Suppressor macrophage (primary cell): ENCODE measurements at regions not wholly inside any gene's neighbourhood (a gene's known extent, or its start where the extent isn't known, plus 50 kb on each side); places are given as distances from the start of the nearest gene placed in this dataset.
"Not testable (repeated sequence)": the region's sequence is repeated elsewhere in the genome, so short reads cannot be mapped to it uniquely, and the experiment has no call there.

Experiments
- DNase-seq, 4 experiments: peaks; one replicate each; pipeline ENCODE4 v3.0.0-alpha.2; 2020 to 2022

DNA sequence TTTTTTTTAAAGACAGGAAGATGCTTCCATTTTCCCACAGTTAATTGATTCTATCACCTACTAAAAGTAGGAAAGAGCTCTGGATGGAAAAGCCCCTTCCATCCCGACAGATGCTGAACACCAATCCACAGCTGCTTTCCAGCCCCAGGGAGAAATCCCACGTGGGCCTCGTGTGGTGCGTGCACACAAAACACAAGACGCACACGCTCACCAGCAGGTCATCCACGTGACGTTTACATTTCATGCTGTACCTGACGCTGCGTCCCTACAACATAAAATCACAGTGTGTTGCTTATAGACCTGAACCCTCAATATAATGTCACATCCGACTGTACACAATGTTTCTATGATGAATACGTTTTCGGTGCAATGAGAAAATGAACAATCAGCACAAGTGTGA is 50.2 kb upstream of the DACT2 start:
- DNase-seq = no peak

DNA sequence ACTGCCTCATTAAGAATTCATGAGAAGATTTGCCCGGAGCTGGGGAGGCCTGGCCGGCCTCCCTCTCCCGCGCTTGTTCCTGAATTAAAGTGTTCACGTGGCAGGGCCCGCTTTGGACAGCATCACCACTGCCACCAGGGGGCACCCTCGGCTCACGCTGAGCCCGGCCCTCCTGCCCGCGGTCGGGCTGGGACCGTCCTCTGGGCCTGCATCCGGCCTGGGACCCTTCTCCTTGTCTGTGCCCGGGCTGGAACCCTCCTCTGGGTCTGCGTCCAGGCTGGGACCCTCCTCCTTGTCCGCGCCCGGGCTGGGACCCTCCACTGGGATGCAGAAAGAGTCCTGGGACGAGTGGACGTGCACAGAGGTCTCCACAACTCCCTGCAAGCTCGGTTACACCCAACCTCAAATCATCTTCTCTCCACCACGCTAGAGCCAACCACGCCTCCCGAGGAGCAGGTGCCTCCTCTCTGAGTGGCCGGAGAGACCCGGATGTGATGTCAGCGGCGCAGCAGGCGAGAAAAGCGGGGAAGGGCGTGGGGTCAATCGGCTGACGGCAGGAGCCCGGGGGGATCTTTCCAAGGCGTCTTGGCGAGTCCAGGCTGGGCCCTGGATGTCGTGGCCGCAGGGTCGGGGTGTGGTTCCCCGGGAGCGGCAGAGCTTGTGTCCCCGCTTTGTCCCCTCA is 50.9 kb upstream of the DACT2 start:
- peak; percentile 46 to 73 (median 61) for DNase-seq

DNA sequence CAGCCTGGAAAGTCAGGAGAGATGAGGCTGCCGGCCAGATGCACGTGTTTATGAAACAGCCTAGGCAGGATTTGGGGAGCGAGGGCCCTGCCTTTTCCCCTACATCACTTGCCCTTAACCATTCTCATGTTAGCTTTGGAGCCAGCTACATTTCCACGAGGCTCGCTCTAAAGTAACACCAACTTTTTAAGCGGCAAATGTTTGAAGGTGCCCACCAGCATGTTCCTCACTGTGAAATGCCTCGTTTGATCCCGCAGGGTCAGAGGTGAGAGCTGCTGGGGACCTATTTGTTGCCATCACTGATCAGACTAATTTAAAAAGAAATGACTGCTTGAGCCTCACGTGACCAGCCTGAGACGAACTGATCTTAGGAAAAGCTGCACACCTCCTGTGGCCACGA is 51.6 kb upstream of the DACT2 start:
- DNase-seq = no peak

DNA sequence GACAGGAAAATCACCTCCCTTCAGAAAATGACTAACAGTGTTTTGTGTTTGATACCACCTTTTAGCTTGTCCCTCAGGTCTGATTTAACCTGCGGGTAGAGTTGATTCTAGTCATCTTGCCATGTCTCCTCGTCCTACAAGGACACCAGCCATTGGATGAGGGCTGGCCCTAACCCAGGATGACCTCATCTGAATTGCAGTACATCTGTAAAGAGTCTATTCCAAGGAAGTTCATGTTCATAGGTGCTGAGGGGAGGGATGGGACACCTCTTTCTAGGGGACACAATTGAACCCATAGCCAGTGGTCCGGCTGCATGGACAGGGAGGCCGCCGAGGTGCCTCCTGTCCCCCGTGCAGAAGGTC is 52.0 kb upstream of the DACT2 start:
- DNase-seq = no peak

DNA sequence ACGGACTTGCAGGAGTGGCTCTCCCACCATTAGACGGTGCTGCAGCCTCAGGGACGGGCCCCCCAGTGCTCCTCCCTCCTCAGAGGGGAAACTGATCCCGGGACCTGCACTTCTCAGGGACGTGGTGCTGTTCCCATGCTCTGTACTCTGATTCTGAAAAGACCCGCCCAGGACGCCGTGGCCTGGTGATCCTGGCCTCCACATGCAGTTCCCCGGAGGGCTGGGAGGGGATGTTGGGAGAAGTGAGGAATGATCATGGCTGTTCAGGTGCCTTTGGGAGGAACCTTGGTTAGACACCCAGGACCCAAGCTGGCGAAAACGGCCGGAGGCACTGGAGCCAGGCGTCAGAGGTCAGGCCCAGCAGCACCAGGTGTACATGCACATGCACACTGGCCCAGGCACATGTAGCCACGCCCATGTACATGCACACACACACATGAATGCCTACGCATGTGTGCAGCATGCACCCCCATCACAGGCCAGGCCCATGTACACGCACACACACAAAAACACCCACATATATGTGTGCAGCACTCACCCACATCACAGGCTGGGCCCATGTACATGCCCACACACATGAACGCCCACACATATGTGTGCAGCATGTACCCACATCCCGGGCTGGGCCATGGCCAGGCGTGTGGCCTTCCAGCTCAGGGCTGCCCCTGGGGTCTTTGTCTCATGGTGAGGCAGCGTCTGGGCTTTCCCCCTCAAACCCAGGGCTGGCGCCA is 52.6 kb upstream of the DACT2 start:
- DNase-seq = no peak

DNA sequence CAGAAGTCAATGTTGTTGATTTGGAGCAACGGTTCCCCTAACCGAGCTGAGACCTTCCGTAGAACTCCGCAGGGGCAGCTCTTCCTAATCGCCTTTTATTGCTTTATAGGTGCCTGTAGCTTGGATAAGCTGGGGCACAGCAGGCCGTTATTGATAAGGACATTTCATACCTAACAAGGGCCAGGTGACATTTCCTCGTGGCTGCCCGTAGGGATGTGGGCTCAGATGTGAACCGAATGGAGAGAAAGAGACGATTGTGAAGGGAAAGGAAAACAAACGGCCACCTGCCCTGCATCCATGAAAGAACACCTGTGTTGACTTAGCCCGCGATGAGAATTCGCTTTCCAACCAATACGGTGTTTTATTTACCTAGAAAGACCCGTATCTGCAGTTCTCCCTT is 53.3 kb upstream of the DACT2 start:
- DNase-seq = no peak

DNA sequence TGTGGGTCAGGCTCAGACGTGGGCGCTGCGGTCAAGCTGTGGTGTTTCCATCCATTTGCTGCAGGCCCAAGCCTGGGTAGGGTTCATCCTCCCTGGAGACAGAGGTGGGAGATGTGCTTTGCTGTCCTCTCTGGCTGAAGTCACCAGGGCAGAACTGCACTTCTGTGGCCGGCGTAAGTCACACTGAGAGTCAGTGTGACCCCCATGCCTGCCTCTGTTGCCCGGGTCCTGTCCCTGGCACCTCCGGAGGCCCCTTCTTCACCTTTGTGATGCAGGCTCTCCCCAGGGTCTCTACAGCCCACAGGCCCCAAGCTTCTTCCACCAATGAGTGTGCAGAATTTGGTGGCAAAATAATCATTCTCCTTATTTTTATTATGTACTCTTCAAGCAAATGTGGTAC is 53.8 kb upstream of the DACT2 start:
- DNase-seq = no peak

DNA sequence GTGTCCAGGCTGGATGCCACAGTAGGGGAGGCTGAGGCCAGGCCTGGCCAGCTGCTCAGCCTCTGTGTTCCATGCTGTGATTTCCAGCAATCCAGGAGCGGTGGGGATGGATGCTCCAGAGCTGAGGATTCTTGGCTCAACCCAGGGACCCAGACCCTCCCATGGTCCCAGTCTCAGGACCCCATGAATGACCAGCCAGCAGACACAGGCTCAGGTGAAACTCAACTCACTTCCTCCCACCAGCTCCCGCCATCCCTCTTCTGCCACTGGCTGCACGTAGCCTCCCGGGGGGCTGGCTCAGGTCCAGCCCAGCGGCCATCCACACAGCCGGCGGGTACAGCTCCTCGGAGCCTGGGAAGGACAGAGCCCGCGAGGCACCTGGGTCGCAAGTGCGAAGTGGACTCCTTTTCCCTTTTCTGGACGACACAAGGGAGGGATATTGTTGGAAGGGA is 54.5 kb upstream of the DACT2 start:
- no peak for DNase-seq

DNA sequence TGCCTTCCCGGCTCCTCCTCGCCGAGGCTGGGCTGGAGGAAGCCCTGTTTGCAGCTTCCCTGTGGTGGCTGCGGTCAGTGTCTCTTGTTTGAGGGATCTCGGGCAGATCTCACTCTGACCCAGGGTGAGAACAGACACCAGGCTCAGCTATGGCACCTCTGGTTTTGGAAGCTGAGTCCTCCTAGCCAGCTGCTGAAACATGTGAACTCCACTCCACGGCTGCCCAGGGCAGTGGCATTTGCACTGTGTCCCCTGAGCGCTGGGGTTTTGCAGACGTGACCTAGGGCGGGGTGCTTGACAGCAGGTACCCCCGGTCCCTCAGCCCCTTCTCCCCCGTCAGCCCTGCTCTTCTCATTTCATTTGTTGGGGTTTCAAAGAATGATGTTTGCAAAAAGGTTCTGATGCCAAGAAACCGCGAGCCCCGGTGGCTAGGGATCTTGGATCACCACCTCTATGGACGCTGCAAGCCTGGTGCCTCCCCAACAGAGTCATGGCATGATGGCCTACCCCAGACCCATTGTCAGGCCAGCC is 55.0 kb upstream of the DACT2 start:
- DNase-seq = no peak

DNA sequence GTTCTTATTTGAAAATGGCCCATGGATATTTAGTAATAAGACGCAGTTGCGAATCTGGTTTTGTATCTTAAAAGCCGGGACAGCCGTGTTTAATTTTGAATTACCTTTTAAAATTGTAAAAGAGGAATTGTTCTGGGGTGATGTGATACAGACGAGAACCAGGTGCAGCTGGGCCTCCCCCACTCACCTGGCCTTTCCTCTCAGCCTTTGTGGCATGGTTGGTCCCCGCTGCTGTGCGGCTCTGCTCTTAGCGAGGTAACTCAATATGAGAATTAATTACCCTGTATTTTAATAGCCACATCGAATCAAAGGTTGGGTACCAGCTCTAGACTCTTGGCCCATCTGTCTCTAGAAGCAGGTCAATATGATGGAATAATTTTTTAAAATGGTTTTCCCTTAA is 56.5 kb upstream of the DACT2 start:
- DNase-seq = no peak

DNA sequence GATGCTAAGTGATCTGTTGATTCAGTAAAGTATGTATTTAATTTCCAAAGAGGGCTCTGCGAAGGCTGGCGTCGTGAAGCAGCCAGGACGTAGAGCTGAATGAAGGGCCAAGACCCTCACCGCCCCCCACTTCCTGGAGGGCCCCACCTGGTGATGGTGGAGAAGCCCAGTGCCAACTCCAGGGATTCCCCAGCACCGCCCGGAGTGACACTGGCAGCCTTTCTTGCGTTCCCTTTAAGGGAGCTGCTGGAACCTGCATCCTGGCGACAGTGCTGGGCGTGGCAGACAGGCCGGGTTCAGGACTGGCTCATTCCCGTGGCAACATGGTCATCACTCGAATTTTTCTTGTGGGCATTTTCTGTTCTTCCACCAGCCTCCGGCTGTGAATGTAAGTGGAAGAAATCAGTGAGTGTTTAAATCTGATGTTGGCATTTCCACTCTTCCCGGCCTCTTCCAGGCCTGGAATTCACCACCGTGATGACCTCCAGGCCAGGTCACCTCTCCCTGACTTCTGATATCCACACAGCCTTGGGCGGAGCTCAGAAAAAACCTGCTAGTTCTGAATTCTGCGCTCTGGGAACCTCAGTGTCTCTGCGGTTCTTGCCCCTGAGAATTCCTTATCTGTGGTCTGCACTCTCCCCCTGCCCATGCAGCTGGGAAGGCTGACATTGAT is 57.4 kb upstream of the DACT2 start:
- DNase-seq = no peak

DNA sequence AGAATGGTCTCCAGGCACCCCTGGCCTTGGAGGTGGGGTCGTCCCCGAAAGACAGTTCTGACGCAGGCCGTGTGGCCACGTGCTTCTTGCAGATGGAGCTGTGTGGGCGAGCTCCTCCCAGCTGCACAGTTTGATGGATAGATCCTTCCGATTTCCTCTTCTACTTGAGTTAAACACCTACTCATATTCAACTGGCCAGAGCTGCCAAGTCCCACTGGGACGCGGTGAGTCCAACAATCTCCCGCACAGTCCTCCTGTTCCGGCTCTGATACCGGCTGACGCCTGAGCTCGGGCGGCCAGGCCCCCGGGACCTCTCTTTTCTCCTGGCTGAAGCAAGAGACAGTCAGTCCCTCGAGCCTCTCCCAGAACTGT is 57.9 kb upstream of the DACT2 start:
- DNase-seq = no peak

DNA sequence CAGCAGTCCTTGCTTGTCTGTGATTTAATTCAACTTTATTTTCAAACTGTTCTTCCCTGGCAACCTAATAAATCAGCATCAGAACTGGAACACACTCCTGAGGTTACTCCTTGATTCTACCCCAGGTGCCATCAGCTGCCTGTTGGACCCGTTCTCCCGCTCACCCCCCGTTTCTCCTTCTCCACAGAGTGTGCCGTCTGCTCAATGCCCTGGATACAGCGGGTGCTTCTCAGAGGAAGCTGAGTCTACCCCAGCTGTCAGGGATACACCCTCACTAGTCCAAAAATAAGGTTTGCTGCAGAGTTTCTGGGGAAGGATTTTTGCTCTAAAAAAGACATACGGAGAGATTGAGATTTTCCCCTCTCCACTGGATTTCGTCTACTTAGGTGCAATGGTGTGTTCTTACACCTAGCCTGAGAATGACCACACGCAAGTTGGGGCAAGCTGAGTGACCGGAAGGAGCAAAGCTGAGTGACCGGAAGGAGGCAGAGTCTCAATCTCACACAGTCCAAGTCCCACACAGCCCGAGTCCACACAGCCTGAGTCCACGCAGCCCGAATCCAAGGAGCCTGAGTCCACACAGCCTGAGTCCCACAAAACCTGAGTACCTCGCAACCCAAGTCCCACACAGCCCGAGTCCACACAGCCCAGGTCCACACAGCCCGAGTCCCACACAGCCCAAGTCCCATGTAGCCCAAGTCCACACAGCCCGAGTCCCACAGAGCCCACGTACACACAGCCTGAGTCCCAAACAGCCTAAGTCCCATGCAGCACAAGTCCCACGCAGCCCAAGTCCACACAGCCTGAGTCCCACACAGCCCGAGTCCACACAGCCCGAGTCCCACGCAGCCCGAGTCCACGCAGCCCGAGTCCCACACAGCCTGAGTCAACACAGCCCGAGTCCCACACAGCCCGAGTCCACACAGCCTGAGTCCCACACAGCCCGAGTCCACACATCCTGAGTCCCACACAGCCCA is 58.6 kb upstream of the DACT2 start:
- DNase-seq = no peak

DNA sequence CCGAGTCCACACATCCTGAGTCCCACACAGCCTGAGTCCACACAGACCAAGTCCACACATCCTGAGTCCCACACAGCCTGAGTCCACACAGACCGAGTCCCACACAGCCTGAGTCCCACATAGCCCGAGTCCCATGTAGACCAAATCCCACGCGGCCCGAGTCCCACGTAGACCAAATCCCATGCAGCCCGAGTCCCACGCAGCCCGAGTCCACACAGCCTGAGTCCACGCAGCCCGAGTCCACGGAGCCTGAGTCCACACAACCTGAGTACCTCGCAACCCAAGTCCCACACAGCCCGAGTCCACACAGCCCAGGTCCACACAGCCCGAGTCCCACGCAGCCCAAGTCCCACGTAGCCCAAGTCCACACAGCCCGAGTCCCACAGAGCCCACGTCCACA is 60.0 kb upstream of the DACT2 start:
- not testable (repeated sequence) for DNase-seq

DNA sequence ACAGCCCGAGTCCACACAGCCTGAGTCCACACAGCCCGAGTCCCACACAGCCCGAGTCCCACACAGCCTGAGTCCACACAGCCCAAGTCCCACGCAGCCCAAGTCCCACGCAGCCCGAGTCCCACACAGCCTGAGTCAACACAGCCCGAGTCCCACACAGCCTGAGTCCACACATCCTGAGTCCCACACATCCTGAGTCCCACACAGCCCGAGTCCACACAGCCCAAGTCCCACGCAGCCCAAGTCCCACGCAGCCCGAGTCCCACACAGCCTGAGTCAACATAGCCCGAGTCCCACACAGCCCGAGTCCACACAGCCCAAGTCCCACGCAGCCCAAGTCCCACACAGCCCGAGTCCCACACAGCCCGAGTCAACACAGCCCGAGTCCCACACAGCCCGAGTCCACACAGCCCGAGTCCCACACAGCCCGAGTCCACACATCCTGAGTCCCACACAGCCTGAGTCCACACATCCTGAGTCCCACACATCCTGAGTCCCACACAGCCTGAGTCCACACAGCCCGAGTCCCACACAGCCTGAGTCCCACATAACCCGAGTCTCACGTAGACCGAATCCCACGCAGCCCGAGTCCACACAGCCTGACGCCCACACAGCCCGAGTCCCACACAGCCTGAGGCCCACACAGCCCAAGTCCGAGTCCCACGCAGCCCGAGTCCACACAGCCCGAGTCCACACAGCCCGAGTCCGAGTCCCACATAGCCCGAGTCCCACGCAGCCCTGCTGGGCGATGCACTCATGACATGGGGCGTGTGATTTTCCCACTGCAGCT is 60.6 kb upstream of the SMOC2 start:
- DNase-seq = not testable (repeated sequence)

DNA sequence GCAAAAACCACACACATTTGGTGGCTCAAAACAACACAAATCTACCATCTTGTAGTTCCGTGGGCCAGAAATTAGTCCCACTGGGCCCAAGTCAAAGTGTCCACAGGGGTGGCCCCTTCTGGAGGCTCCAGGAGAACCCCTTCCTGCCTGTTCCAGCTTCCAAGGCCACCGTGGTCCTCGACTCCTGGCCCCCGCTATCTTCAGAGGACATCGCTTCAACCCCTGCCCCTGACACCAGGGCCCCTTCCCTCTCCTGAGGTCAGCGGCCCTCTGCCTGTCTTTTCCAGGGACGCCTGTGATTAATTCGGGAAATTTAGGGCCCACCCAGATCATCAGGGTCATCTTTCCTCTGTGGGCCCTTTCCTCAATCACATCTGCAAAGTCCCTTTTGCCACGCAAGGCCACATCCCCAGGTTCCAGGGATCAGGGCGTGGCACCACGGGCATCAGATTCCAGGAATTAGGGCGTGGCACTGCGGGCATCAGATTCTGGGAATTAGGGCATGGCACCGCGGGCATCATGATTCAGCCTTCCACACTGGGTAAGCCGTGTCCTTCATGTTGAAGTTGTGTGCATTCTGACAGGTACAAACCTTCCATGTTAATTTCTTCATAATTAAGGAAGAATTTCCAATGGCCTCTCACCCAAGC is 59.9 kb upstream of the SMOC2 start:
- DNase-seq = no peak

DNA sequence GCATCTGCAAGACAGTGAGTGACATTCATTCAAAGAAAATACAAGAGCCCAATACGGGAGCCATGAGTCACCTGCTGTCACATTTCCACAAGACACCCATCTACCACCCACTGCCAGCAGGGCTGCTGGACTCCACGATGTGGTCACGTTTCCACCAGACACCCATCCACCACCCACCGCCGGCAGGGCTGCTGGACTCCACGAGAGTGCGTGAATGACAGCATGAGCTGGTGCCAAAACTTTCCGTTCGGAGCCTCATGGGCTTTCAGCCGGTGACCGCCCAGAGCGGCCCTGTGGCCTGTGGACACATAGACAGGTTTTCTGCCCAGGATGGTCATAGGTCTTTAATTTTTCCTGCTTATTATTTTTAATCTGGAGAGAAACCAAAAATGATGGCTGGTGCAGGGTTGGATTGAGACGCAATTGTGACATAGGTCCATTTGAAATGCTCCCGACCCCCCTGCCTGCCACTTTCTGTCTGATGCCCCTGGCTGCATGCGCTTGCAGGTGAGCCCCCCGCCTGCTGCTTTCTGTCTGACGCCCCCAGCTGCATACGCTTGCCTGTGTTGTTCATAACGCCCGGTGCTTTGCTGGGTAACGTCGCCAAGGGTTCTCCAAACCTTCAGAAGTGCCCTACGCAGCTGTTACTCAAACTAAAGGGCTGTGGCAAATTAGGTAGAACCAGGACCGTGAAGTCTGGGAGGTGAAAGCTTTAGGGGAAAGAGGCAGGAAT is 59.1 kb upstream of the SMOC2 start:
- no peak for DNase-seq

DNA sequence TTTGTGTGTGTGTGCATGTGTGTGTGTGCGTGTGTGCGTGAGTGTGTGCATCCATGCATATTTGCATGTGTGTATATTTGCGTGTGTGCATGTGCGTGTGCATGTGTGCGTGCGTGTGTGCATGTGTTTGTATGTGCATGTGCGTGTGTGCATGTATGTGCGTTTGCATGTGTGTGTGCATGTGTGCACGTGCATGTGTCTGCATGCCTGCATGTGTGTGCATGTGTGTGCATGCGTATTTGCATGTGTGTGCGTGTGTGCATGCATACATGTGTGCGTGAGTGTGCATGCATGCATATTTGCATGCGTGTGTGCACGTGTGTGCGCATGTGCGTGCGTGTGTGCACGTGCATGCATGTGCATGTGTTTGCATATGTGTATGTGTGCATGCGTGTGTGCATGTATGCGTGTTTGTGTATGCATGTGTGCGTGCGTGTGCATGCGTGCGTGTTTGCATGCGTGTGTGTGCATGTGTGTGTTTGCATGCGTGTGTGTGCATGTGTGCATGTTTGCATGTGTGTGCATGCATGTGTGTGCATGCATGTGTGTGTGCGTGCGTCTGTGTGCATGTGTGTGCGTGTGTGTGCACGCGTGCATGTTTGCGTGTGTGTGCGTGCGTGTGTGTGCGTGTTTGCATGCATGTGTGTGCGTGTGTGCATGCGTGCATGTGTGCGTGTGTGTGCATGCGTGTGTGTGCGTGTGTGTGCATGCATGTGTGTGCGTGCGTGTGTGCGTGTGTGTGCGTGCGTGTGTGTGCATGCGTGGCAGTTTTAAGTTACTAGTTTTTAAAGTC is 57.7 kb upstream of the SMOC2 start:
- DNase-seq = no peak
